H1 (cell line): ENCODE measurements at regions not wholly inside any gene's neighbourhood (a gene's known extent, or its start where the extent isn't known, plus 50 kb on each side); places are given as distances from the start of the nearest gene placed in this dataset.

Experiments used
- CTCF ChIA-PET: fragments of 300-600 bp; sonication (Branson Sonifier 250); formaldehyde crosslinking; loops from one replicate; lab custom pipeline; 2021; ENCODE audit not compliant: partially characterized antibody; lab: Charles Lee
- POLR2A ChIA-PET: fragments of 300-600 bp; sonication (Branson Sonifier 250); formaldehyde crosslinking; loops from one replicate; lab custom pipeline; 2021; ENCODE audit warnings: inconsistent platforms; ENCODE audit not compliant: partially characterized antibody; lab: Charles Lee
- DNase-seq, 2 experiments: peaks; one replicate each; pipeline versions ENCODE4 v3.0.0 to v3.0.0-alpha.2; 2010 to 2022; ENCODE audit warnings: low spot score in 2 of 2, low read depth in 1 of 2, mixed read lengths in 1 of 2
- FAIRE-seq: peaks from 2 replicates; lab custom pipeline; 2011; peaks lifted over from hg19 to GRCh38; lab: Jason Lieb, UNC
- H2AFZ ChIP-seq: 2 replicates; pipeline ENCODE4 v1.8.1; 2012; ENCODE audit warnings: low read length, inconsistent platforms
- H2AK5ac ChIP-seq: 2 replicates; pipeline ENCODE4 v1.6.1; 2013; ENCODE audit warnings: low read depth, low read length
- H2BK120ac ChIP-seq: replicated peaks from 2 replicates; pipeline ENCODE3; 2013; ENCODE audit warnings: low read depth, low read length, inconsistent platforms
- H2BK12ac ChIP-seq: 2 replicates; pipeline ENCODE4 v1.6.1; 2013; ENCODE audit warnings: low read depth, low read length
- H2BK15ac ChIP-seq: 2 replicates; pipeline ENCODE4 v1.6.1; 2013; ENCODE audit warnings: low read length
- H2BK20ac ChIP-seq: 2 replicates; pipeline ENCODE4 v1.6.1; 2013; ENCODE audit warnings: low read length
- H2BK5ac ChIP-seq: 2 replicates; pipeline ENCODE4 v1.6.1; 2013; ENCODE audit warnings: low read depth, low read length
- H3K14ac ChIP-seq: 2 replicates; pipeline ENCODE4 v1.6.1; 2013; ENCODE audit warnings: inconsistent platforms; ENCODE audit not compliant: insufficient read length
- H3K18ac ChIP-seq: 2 replicates; pipeline ENCODE4 v1.6.1; 2013; ENCODE audit warnings: low read length; ENCODE audit errors: extremely low read depth
- H3K23ac ChIP-seq: 2 replicates; pipeline ENCODE4 v1.6.1; 2013; ENCODE audit warnings: inconsistent platforms; ENCODE audit not compliant: insufficient read length
- H3K23me2 ChIP-seq: 2 replicates; pipeline ENCODE4 v1.6.1; 2013; ENCODE audit warnings: low read depth, low read length
- H3K27ac ChIP-seq: 2 replicates; pipeline ENCODE4 v1.6.1; 2011; ENCODE audit warnings: low read depth, low read length, inconsistent platforms
- H3K27me3 ChIP-seq, 4 experiments: replicated peaks in 1 of 4; 1 replicate in 1 of 4; 2 replicates in 3 of 4; pipeline versions ENCODE4 v1.6.1 to v1.8.1; 2011 to 2013; ENCODE audit warnings: low read length in 3 of 4, mild to moderate bottlenecking in 3 of 4, inconsistent platforms in 2 of 4, mixed read lengths in 2 of 4, moderate library complexity in 1 of 4; ENCODE audit not compliant: control insufficient read depth in 3 of 4, insufficient read depth in 3 of 4; ENCODE audit errors: extremely low read depth in 1 of 4
- H3K36me3 ChIP-seq, 4 experiments: 2 replicates each; pipeline versions ENCODE4 v1.6.1 to v1.8.1; 2011 to 2013; ENCODE audit warnings: mild to moderate bottlenecking in 4 of 4, low read length in 3 of 4, moderate library complexity in 2 of 4, control low read depth in 1 of 4, inconsistent platforms in 1 of 4; ENCODE audit not compliant: insufficient read depth in 4 of 4, control insufficient read depth in 2 of 4
- H3K4ac ChIP-seq: replicated peaks from 2 replicates; pipeline ENCODE3; 2013; ENCODE audit warnings: low read length, low read depth, mixed read lengths, inconsistent platforms; ENCODE audit not compliant: insufficient read length
- H3K4me1 ChIP-seq, 4 experiments: replicated peaks in 1 of 4; 1 replicate in 1 of 4; 2 replicates in 3 of 4; pipeline versions ENCODE4 v1.6.1 to v1.8.1; 2011 to 2013; ENCODE audit warnings: low read length in 3 of 4, inconsistent platforms in 2 of 4, mixed read lengths in 1 of 4; ENCODE audit not compliant: insufficient read depth in 4 of 4, control insufficient read depth in 3 of 4
- H3K4me2 ChIP-seq, 2 experiments: 2 replicates each; pipeline versions ENCODE4 v1.6.1 to v1.8.1; 2011 to 2013; ENCODE audit warnings: low read depth in 2 of 2, low read length in 2 of 2, control low read depth in 1 of 2, inconsistent platforms in 1 of 2, mild to moderate bottlenecking in 1 of 2; ENCODE audit not compliant: insufficient read depth in 1 of 2
- H3K4me3 ChIP-seq, 4 experiments: fragments of 200-600, 300-600 bp in 1 of 4; sonication (generic), shearing (Covaris generic), sonication (Bioruptor Twin) in 1 of 4; 2 replicates each; pipeline versions ENCODE4 v1.5.1 to v1.8.1; 2011 to 2016; ENCODE audit warnings: low read length in 4 of 4, low read depth in 3 of 4, control low read depth in 2 of 4, inconsistent platforms in 2 of 4, mild to moderate bottlenecking in 2 of 4, mixed read lengths in 1 of 4, moderate library complexity in 1 of 4; ENCODE audit not compliant: insufficient read depth in 2 of 4; ENCODE audit errors: extremely low read depth in 1 of 4
- H3K56ac ChIP-seq: replicated peaks from 2 replicates; pipeline ENCODE3; 2013; ENCODE audit warnings: low read depth, mild to moderate bottlenecking, mixed read lengths, low read length, inconsistent platforms; ENCODE audit not compliant: insufficient read length
- H3K79me1 ChIP-seq: 2 replicates; pipeline ENCODE4 v1.6.1; 2013; ENCODE audit warnings: low read depth, low read length, control low read depth
- H3K79me2 ChIP-seq, 2 experiments: 2 replicates each; pipeline versions ENCODE4 v1.6.1 to v1.8.1; 2012 to 2013; ENCODE audit warnings: low read length in 2 of 2, mild to moderate bottlenecking in 2 of 2, inconsistent platforms in 1 of 2; ENCODE audit not compliant: insufficient read depth in 2 of 2, control insufficient read depth in 1 of 2
- H3K9ac ChIP-seq, 4 experiments: replicated peaks in 1 of 4; 1 replicate in 1 of 4; 2 replicates in 3 of 4; pipeline versions ENCODE4 v1.6.1 to v1.8.1; 2011 to 2013; ENCODE audit warnings: low read depth in 3 of 4, low read length in 3 of 4, control low read depth in 2 of 4, mild to moderate bottlenecking in 2 of 4, moderate library complexity in 2 of 4, inconsistent platforms in 1 of 4; ENCODE audit errors: extremely low read depth in 1 of 4
- H3K9me3 ChIP-seq, 2 experiments: 2 replicates each; pipeline versions ENCODE4 v1.6.1 to v1.8.1; 2012 to 2013; ENCODE audit warnings: mild to moderate bottlenecking in 2 of 2, moderate library complexity in 2 of 2, control low read depth in 1 of 2, inconsistent platforms in 1 of 2, low read depth in 1 of 2, low read length in 1 of 2, mixed read lengths in 1 of 2; ENCODE audit not compliant: insufficient read depth in 2 of 2
- H4K20me1 ChIP-seq, 2 experiments: replicated peaks in 1 of 2; 2 replicates each; pipeline versions ENCODE3 to v1.8.1; 2011 to 2013; ENCODE audit warnings: inconsistent platforms in 2 of 2, low read length in 2 of 2, mild to moderate bottlenecking in 1 of 2; ENCODE audit not compliant: insufficient read depth in 2 of 2, control insufficient read depth in 1 of 2
- H4K5ac ChIP-seq: 2 replicates; pipeline ENCODE4 v1.6.1; 2013; ENCODE audit warnings: low read length, low read depth, mixed read lengths, inconsistent platforms; ENCODE audit not compliant: insufficient read length
- H4K8ac ChIP-seq: 2 replicates; pipeline ENCODE4 v1.8.0; 2013; ENCODE audit warnings: mild to moderate bottlenecking, moderate library complexity, low read length, inconsistent platforms; ENCODE audit not compliant: insufficient read depth; ENCODE audit errors: extremely low read depth
- H4K91ac ChIP-seq: replicated peaks from 2 replicates; pipeline ENCODE3; 2013; ENCODE audit warnings: low read length, mixed read lengths, inconsistent platforms; ENCODE audit not compliant: insufficient read length
- CREB1 ChIP-seq: IDR thresholded peaks from 2 replicates; pipeline ENCODE4 v1.6.1; 2012; ENCODE audit warnings: inconsistent platforms
- GTF2F1 ChIP-seq: IDR thresholded peaks from 2 replicates; pipeline ENCODE4 v1.6.1; 2012; ENCODE audit warnings: low read depth, low read length, improper control_type of control experiment, borderline replicate concordance
- HDAC2 ChIP-seq, 2 experiments: fragments of 300-600 bp in 1 of 2; sonication (generic) in 1 of 2; IDR thresholded peaks; 2 replicates each; pipeline ENCODE4 v1.6.1; 2011 to 2012; ENCODE audit warnings: low read depth in 2 of 2, low read length in 2 of 2, mild to moderate bottlenecking in 2 of 2, moderate library complexity in 2 of 2, borderline replicate concordance in 1 of 2, inconsistent platforms in 1 of 2
- POLR2A ChIP-seq, 2 experiments: IDR thresholded peaks; 1 replicate in 1 of 2; 2 replicates in 1 of 2; pipeline ENCODE4 v1.6.1; 2011; ENCODE audit warnings: low read depth in 2 of 2, low read length in 2 of 2, mild to moderate bottlenecking in 2 of 2; ENCODE audit errors: control extremely low read depth in 1 of 2
- POLR2AphosphoS5 ChIP-seq: IDR thresholded peaks from 2 replicates; pipeline ENCODE4 v1.6.1; 2011; ENCODE audit warnings: low read depth, low read length
- RXRA ChIP-seq: IDR thresholded peaks from 2 replicates; pipeline ENCODE4 v1.6.1; 2011; ENCODE audit warnings: low read depth, mild to moderate bottlenecking, low read length, moderate library complexity; ENCODE audit not compliant: insufficient read depth
- SIN3A ChIP-seq, 2 experiments: IDR thresholded peaks in 1 of 2; conservative IDR thresholded peaks in 1 of 2; 2 replicates each; pipeline ENCODE4 v1.6.1; 2011 to 2012; ENCODE audit warnings: low read length in 2 of 2, improper control_type of control experiment in 1 of 2, low read depth in 1 of 2, mild to moderate bottlenecking in 1 of 2
- SRF ChIP-seq: IDR thresholded peaks from 2 replicates; pipeline ENCODE4 v1.6.1; 2011; ENCODE audit warnings: mild to moderate bottlenecking, low read depth, low read length, moderate library complexity
- WGBS, 2 experiments: shearing (Covaris generic) in 1 of 2; methylation state at CpG; one replicate each; pipeline versions ENCODE4 v1.1.6 to v1.1.7; 2013 to 2015; ENCODE audit warnings: low lambda C conversion rate in 2 of 2, mixed read lengths in 2 of 2, inconsistent platforms in 1 of 2, low coverage in 1 of 2, missing lambda C conversion rate in 1 of 2; ENCODE audit not compliant: insufficient replicate concordance in 2 of 2, insufficient coverage in 1 of 2, insufficient read length in 1 of 2; ENCODE audit errors: extremely low coverage in 1 of 2, missing lambda C conversion rate in 1 of 2; 5-methylcytosine and 5-hydroxymethylcytosine counted together

DNA sequence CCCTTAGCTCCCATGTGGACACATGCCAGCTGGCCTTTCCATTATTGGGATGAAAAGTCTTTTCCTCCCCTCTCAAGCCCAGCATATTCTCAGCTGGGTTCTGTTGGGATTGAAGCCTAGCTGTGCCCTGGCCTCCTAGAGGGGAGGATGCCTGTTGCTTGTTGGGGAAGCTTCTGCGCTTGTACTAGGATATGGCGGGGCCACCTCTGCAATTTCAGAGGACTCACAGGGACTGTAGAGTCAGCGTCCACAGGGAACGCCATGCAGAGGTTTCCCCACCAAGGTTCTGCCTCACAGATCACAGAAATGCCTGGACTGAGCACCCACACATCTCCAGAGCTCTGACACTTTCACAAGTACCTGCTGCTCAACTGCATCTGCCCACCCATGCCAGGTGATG is 288.7 kb upstream of the FOXQ1 start:
- no peak overlapping the region for H3K27ac ChIP-seq
- no peak overlapping the region for H3K14ac ChIP-seq
- no peak for TF ChIP-seq CREB1
- TF ChIP-seq HDAC2 (IDR thresholded peaks at IDR 0.05; ENCODE audit: borderline replicate concordance in 1 of 2, low read depth in 2 of 2, low read length in 2 of 2) = no peak
- TF ChIP-seq RXRA = no peak
- TF ChIP-seq SIN3A (conservative IDR thresholded peaks at IDR 0.05 in 1 of 2, IDR thresholded peaks at IDR 0.05 in 1 of 2; ENCODE audit: low read depth in 1 of 2, low read length in 2 of 2) = no peak
- no peak for TF ChIP-seq GTF2F1
- no peak for TF ChIP-seq POLR2A (IDR thresholded peaks at IDR 0.05; ENCODE audit: control extremely low read depth in 1 of 2, low read depth in 2 of 2, low read length in 2 of 2)
- TF ChIP-seq SRF = no peak
- no peak for TF ChIP-seq POLR2AphosphoS5
- no peak overlapping the region for H3K18ac ChIP-seq
- no peaks in the 10 kb centered on the region for H3K23me2 ChIP-seq
- DNase-seq = no peak
- H3K9me3 ChIP-seq = no peaks in the 10 kb centered on the region
- H3K4me3 ChIP-seq = no peak overlapping the region
- no peaks in the 10 kb centered on the region; a peak in 3 of 7 replicates for H3K27me3 ChIP-seq
- no peak overlapping the region for H3K56ac ChIP-seq
- H4K91ac ChIP-seq = no peak overlapping the region
- H4K8ac ChIP-seq = no peak overlapping the region
- H3K23ac ChIP-seq = no peak overlapping the region
- no peak overlapping the region for H2BK12ac ChIP-seq
- peaks cover 0 to 3% (median under 1%) of the 10 kb centered on the region in 4 experiments; a peak in 3 of 7 replicates for H3K4me1 ChIP-seq
- no peak overlapping the region for H3K4me2 ChIP-seq
- no peak overlapping the region for H4K5ac ChIP-seq
- H3K79me2 ChIP-seq = no peaks in the 10 kb centered on the region
- H2BK20ac ChIP-seq = no peak overlapping the region
- no peak overlapping the region for H2BK120ac ChIP-seq
- H3K9ac ChIP-seq = no peak overlapping the region
- H3K36me3 ChIP-seq = no peaks in the 10 kb centered on the region
- no peak for FAIRE-seq
- H2BK15ac ChIP-seq = no peak overlapping the region
- no peak overlapping the region for H2BK5ac ChIP-seq
- 83% methylated on average over 4 of the region's 4 CpGs; no CpG with 5 or more reads in 1 of the 2 experiments for WGBS, 2 experiments
- H3K4ac ChIP-seq = no peak overlapping the region
- POLR2A ChIA-PET = no interaction called here
- H3K79me1 ChIP-seq = no peaks in the 10 kb centered on the region
- no peak overlapping the region for H2AK5ac ChIP-seq
- no peaks in the 10 kb centered on the region for H4K20me1 ChIP-seq
- no peak overlapping the region for H2AFZ ChIP-seq
- CTCF ChIA-PET = interaction anchor here (1.2 kb wide), 1 partner anchor 130 kb away, joined by 3 read pairs; no protein-coding TSS in a partner anchor
